GM23338 (cell line): ENCODE measurements at regions not wholly inside any gene's neighbourhood (a gene's known extent, or its start where the extent isn't known, plus 50 kb on each side); places are given as distances from the start of the nearest gene placed in this dataset.

Source experiments
- ATAC-seq: fragments of 200-7000 bp; cut with Tn5 transposase; 3 replicates; pipeline ENCODE4 v1.9.1; 2020
- DNase-seq: peaks from one replicate; pipeline ENCODE4 v3.0.0-alpha.2; 2015; ENCODE audit warnings: low spot score
- H2AFZ ChIP-seq: fragments of 200-600 bp; sonication (generic); 2 replicates; pipeline ENCODE4 v1.8.0; 2016; ENCODE audit warnings: antibody characterized with exemption, mild to moderate bottlenecking, moderate library complexity
- H3F3A ChIP-seq: fragments of 200-600 bp; sonication (generic); replicated peaks from 2 replicates; pipeline ENCODE4 v1.8.0; 2017; ENCODE audit warnings: antibody characterized with exemption, mixed run types, low read depth
- H3K27ac ChIP-seq: fragments of 200-600 bp; sonication (generic); 2 replicates; pipeline ENCODE4 v1.6.1; 2016; ENCODE audit warnings: low read depth
- H3K27me3 ChIP-seq: fragments of 200-600 bp; sonication (generic); 2 replicates; pipeline ENCODE4 v1.8.0; 2016; ENCODE audit warnings: mild to moderate bottlenecking, mixed run types, moderate library complexity; ENCODE audit not compliant: insufficient read depth
- H3K36me3 ChIP-seq: fragments of 200-600 bp; sonication (generic); 2 replicates; pipeline ENCODE4 v1.8.0; 2016; ENCODE audit warnings: mild to moderate bottlenecking; ENCODE audit not compliant: insufficient read depth
- H3K4me1 ChIP-seq: fragments of 200-600 bp; sonication (generic); 2 replicates; pipeline ENCODE4 v1.8.0; 2016; ENCODE audit warnings: mild to moderate bottlenecking, moderate library complexity; ENCODE audit not compliant: insufficient read depth
- H3K4me2 ChIP-seq: fragments of 200-600 bp; sonication (generic); 2 replicates; pipeline ENCODE4 v1.7.1; 2017; ENCODE audit warnings: mixed run types
- H3K4me3 ChIP-seq: fragments of 200-600 bp; sonication (generic); 2 replicates; pipeline ENCODE4 v1.6.1; 2016; ENCODE audit warnings: mixed run types
- H3K79me2 ChIP-seq: fragments of 200-600 bp; sonication (generic); replicated peaks from 2 replicates; pipeline ENCODE4 v1.8.0; 2017; ENCODE audit warnings: mild to moderate bottlenecking; ENCODE audit not compliant: insufficient read depth
- H3K9me2 ChIP-seq: fragments of 200-600 bp; sonication (generic); 2 replicates; pipeline ENCODE4 v1.8.0; 2017; ENCODE audit not compliant: insufficient read depth
- H4K20me1 ChIP-seq: fragments of 200-600 bp; sonication (generic); replicated peaks from 2 replicates; pipeline ENCODE4 v1.8.0; 2017; ENCODE audit warnings: mild to moderate bottlenecking; ENCODE audit not compliant: insufficient read depth
- H3K27ac Mint-ChIP-seq: 2 replicates; pipeline ENCODE4 v1.8.0; 2020; ENCODE audit warnings: inconsistent platforms, mild to moderate bottlenecking, moderate library complexity, mixed read lengths
- H3K27me3 Mint-ChIP-seq: 3 replicates; pipeline ENCODE4 v1.8.0; 2022; ENCODE audit warnings: low read depth, mild to moderate bottlenecking, moderate library complexity, mixed read lengths, inconsistent platforms; ENCODE audit not compliant: insufficient read depth, poor library complexity
- H3K36me3 Mint-ChIP-seq: 3 replicates; pipeline ENCODE4 v1.8.0; 2021; ENCODE audit warnings: low read depth, mild to moderate bottlenecking, inconsistent platforms, moderate library complexity, mixed read lengths
- H3K4me1 Mint-ChIP-seq: 3 replicates; pipeline ENCODE4 v1.8.0; 2020; ENCODE audit warnings: mild to moderate bottlenecking, inconsistent platforms, mixed read lengths
- H3K4me3 Mint-ChIP-seq: 3 replicates; pipeline ENCODE4 v1.8.0; 2021; ENCODE audit warnings: moderate library complexity, mild to moderate bottlenecking, inconsistent platforms, mixed read lengths
- H3K9me3 Mint-ChIP-seq: 3 replicates; pipeline ENCODE4 v1.8.0; 2020; ENCODE audit warnings: moderate library complexity, mild to moderate bottlenecking, inconsistent platforms, mixed read lengths
- CTCF ChIP-seq, 2 experiments: fragments of 200-600 bp in 1 of 2; sonication (generic) in 1 of 2; conservative IDR thresholded peaks; 2 replicates each; pipeline versions ENCODE4 v1.5.1 to v1.6.1; 2016 to 2017; ENCODE audit warnings: antibody characterized with exemption in 2 of 2, low read depth in 2 of 2, mild to moderate bottlenecking in 2 of 2, moderate library complexity in 1 of 2
- ETS1 ChIP-seq: IDR thresholded peaks from 2 replicates; pipeline ENCODE4 v1.6.1; 2016; ENCODE audit warnings: antibody characterized with exemption
- EZH2 ChIP-seq: fragments of 200-600 bp; sonication (generic); IDR thresholded peaks from one replicate; pipeline ENCODE4 v1.8.0; 2017; ENCODE audit warnings: antibody characterized with exemption, mild to moderate bottlenecking, low read depth; ENCODE audit not compliant: unreplicated experiment
- JUNB ChIP-seq: IDR thresholded peaks from one replicate; pipeline ENCODE4 v1.6.1; 2016; ENCODE audit warnings: antibody characterized with exemption; ENCODE audit not compliant: unreplicated experiment
- POLR2AphosphoS5 ChIP-seq: IDR thresholded peaks from 2 replicates; pipeline ENCODE4 v1.6.1; 2016; ENCODE audit warnings: antibody characterized with exemption, low read depth
- REST ChIP-seq: IDR thresholded peaks from one replicate; pipeline ENCODE4 v1.6.1; 2018; ENCODE audit warnings: antibody characterized with exemption; ENCODE audit not compliant: unreplicated experiment
- ZNF114 ChIP-seq: fragments of 250-450 bp; sonication (Bioruptor Pico); IDR thresholded peaks from 2 replicates; pipeline ENCODE4 v1.5.0; 2020; ENCODE audit warnings: mild to moderate bottlenecking, moderate library complexity

GRCh38 chr5:126098330-126099017, 324.7 kb upstream of the GRAMD2B start (continued):
- no peak for TF ChIP-seq CTCF (conservative IDR thresholded peaks at IDR 0.05; ENCODE audit: low read depth in 2 of 2)
- no peak for TF ChIP-seq REST
- TF ChIP-seq POLR2AphosphoS5, result no peak
- no peak for TF ChIP-seq JUNB

- H3K79me2 ChIP-seq, result no peaks in the 10 kb centered on the region
- H3K27ac ChIP-seq, result no peak overlapping the region
- Mint-ChIP-seq H3K4me1 (no peaks in the 10 kb centered on the region; the same call in 2 of the 3 replicates), H3K9me3 (peaks cover 5% of the 10 kb centered on the region; the same call in 1 of the 3 replicates), H3K27me3 (no peaks in the 10 kb centered on the region), H3K36me3 (peaks cover 7% of the 10 kb centered on the region; the same call in 1 of the 3 replicates), H3K27ac (no peak overlapping the region), H3K4me3 (no peak overlapping the region)
- H3K4me1 ChIP-seq, result no peaks in the 10 kb centered on the region
- no peaks in the 10 kb centered on the region for H3K27me3 ChIP-seq
- no peak overlapping the region for H2AFZ ChIP-seq
- no peaks in the 10 kb centered on the region for H3K36me3 ChIP-seq
- H3K9me2 ChIP-seq, result peaks cover 16% of the 10 kb centered on the region
- no peaks in the 10 kb centered on the region for H4K20me1 ChIP-seq
- no peaks in the 10 kb centered on the region for H3F3A ChIP-seq
- no peak overlapping the region for H3K4me3 ChIP-seq
- DNase-seq, result no peak
- no peak for ATAC-seq
- no peak overlapping the region for H3K4me2 ChIP-seq
- TF ChIP-seq ZNF114 (CRISPR knock-in tag) (no peak), EZH2 (no peak), JUNB (no peak), ETS1 (no peak), REST (no peak)
Observed at GRCh38 chr5:126099077-126099476, 324.1 kb upstream of the GRAMD2B start.
